ENCODE measurements at regions not wholly inside any gene's neighbourhood (a gene's known extent, or its start where the extent isn't known, plus 50 kb on each side); places are given as distances from the start of the nearest gene placed in this dataset.

DNA sequence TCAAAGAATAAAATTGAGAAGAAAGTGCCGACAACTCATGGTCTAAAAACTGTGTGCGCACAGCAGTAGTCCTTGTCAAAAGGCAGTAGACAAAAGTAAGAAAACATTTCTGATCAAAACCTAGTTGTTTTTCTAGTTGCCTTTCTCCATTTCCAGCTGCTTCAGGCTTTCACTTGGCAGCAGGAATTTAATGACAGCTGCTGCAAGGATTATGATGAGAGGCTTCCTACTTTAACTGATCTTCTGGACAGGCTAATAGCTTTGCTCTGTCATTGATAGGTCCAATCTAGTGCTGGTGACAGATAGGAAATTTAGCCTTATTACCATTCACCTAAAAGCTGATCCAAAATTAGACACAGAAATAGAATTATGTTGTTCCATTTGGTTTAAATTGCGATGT, 110.7 kb upstream of the SEMA3C start:
- Histone ChIP-seq H3K9me1 (ENCODE audit: control insufficient read depth, extremely low read depth, insufficient read depth, low read length) (no peaks in the 10 kb centered on the region), H3K79me2 (ENCODE audit: control insufficient read depth, insufficient read depth, low read length) (no peaks in the 10 kb centered on the region), H3K27me3 (ENCODE audit: control insufficient read depth, extremely low read depth, insufficient read depth, low read length) (no peaks in the 10 kb centered on the region), H3K4me1 (ENCODE audit: control insufficient read depth, extremely low read depth, insufficient read depth, low read length) (no peaks in the 10 kb centered on the region), H2AFZ (ENCODE audit: control insufficient read depth, low read length) (no peak overlapping the region), H3K4me2 (ENCODE audit: control insufficient read depth, extremely low read depth, insufficient read depth, low read depth, low read length) (no peak overlapping the region), H3K36me3 (ENCODE audit: control insufficient read depth in 2 of 2, extremely low read depth in 1 of 2, insufficient read depth in 2 of 2, low read length in 2 of 2) (no peaks in the 10 kb centered on the region), H3K9ac (ENCODE audit: control insufficient read depth, extremely low read depth, insufficient read depth, low read length) (no peak overlapping the region), H3K27ac (ENCODE audit: control insufficient read depth, insufficient read depth, low read length) (no peak overlapping the region), H3K4me3 (ENCODE audit: control insufficient read depth in 2 of 3, extremely low read depth in 1 of 3, insufficient read depth in 2 of 3, low read depth in 1 of 3, low read length in 3 of 3) (no peak overlapping the region), H3K9me3 (ENCODE audit: control insufficient read depth, low read depth, low read length) (no peaks in the 10 kb centered on the region), H4K20me1 (ENCODE audit: control insufficient read depth, extremely low read depth, insufficient read depth, low read length) (no peaks in the 10 kb centered on the region)
- FAIRE-seq (no peak), DNase-seq (ENCODE audit: low read depth, low spot score) (no peak)
- TF ChIP-seq EZH2 (IDR thresholded peaks at IDR 0.05; ENCODE audit: low read length) = no peak
- TF ChIP-seq, protein P1, sequence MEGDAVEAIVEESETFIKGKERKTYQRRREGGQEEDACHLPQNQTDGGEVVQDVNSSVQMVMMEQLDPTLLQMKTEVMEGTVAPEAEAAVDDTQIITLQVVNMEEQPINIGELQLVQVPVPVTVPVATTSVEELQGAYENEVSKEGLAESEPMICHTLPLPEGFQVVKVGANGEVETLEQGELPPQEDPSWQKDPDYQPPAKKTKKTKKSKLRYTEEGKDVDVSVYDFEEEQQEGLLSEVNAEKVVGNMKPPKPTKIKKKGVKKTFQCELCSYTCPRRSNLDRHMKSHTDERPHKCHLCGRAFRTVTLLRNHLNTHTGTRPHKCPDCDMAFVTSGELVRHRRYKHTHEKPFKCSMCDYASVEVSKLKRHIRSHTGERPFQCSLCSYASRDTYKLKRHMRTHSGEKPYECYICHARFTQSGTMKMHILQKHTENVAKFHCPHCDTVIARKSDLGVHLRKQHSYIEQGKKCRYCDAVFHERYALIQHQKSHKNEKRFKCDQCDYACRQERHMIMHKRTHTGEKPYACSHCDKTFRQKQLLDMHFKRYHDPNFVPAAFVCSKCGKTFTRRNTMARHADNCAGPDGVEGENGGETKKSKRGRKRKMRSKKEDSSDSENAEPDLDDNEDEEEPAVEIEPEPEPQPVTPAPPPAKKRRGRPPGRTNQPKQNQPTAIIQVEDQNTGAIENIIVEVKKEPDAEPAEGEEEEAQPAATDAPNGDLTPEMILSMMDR (optimal IDR thresholded peaks at IDR 0.05 in 1 of 3, IDR thresholded peaks at IDR 0.05 in 1 of 3, conservative IDR thresholded peaks at IDR 0.05 in 1 of 3; ENCODE audit: extremely low read depth in 1 of 3, insufficient read depth in 2 of 3, low read length in 3 of 3) = no peak
- dilution Hi-C loops (cut with MboI; ENCODE audit: extremely low pct_ligation_motif_present, low sequenced_read_pairs) = no loop called here

DNA sequence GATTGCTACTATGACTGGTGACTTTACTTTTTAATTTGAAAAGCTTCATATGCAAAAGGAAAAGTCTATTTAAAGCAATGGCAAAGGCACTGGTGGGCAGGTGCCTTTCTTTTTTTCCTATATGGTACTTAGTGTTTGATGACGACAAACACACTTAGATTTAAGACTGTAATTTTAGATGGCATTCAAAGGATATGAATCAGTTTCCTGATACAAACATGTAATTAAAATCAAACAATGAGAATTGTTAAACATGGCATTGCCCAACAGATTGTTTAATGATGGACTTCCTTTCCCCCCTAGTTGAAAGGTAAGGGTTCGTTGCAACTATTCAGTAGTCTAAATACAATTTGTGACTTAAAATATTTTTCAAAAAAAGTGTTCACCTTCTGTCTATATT, 106.5 kb upstream of the SEMA3C start:
- DNase-seq (ENCODE audit: low read depth, low spot score) (no peak), FAIRE-seq (no peak)
- Histone ChIP-seq H3K9me1 (ENCODE audit: control insufficient read depth, extremely low read depth, insufficient read depth, low read length) (no peaks in the 10 kb centered on the region), H3K4me2 (ENCODE audit: control insufficient read depth, extremely low read depth, insufficient read depth, low read depth, low read length) (no peak overlapping the region), H3K36me3 (ENCODE audit: control insufficient read depth in 2 of 2, extremely low read depth in 1 of 2, insufficient read depth in 2 of 2, low read length in 2 of 2) (no peaks in the 10 kb centered on the region), H3K9ac (ENCODE audit: control insufficient read depth, extremely low read depth, insufficient read depth, low read length) (no peak overlapping the region), H2AFZ (ENCODE audit: control insufficient read depth, low read length) (no peak overlapping the region), H4K20me1 (ENCODE audit: control insufficient read depth, extremely low read depth, insufficient read depth, low read length) (no peaks in the 10 kb centered on the region), H3K79me2 (ENCODE audit: control insufficient read depth, insufficient read depth, low read length) (no peaks in the 10 kb centered on the region), H3K9me3 (ENCODE audit: control insufficient read depth, low read depth, low read length) (no peaks in the 10 kb centered on the region), H3K27ac (ENCODE audit: control insufficient read depth, insufficient read depth, low read length) (no peak overlapping the region), H3K4me1 (ENCODE audit: control insufficient read depth, extremely low read depth, insufficient read depth, low read length) (no peaks in the 10 kb centered on the region), H3K4me3 (ENCODE audit: control insufficient read depth in 2 of 3, extremely low read depth in 1 of 3, insufficient read depth in 2 of 3, low read depth in 1 of 3, low read length in 3 of 3) (no peak overlapping the region), H3K27me3 (ENCODE audit: control insufficient read depth, extremely low read depth, insufficient read depth, low read length) (no peaks in the 10 kb centered on the region)
- dilution Hi-C loops (cut with MboI; ENCODE audit: extremely low pct_ligation_motif_present, low sequenced_read_pairs) = no loop called here
- TF ChIP-seq, protein P1 (optimal IDR thresholded peaks at IDR 0.05 in 1 of 3, IDR thresholded peaks at IDR 0.05 in 1 of 3, conservative IDR thresholded peaks at IDR 0.05 in 1 of 3; ENCODE audit: extremely low read depth in 1 of 3, insufficient read depth in 2 of 3, low read length in 3 of 3) = no peak
- no peak for TF ChIP-seq EZH2 (IDR thresholded peaks at IDR 0.05; ENCODE audit: low read length)
